ENCODE measurements at regions not wholly inside any gene's neighbourhood (a gene's known extent, or its start where the extent isn't known, plus 50 kb on each side); places are given as distances from the start of the nearest gene placed in this dataset.

DNA sequence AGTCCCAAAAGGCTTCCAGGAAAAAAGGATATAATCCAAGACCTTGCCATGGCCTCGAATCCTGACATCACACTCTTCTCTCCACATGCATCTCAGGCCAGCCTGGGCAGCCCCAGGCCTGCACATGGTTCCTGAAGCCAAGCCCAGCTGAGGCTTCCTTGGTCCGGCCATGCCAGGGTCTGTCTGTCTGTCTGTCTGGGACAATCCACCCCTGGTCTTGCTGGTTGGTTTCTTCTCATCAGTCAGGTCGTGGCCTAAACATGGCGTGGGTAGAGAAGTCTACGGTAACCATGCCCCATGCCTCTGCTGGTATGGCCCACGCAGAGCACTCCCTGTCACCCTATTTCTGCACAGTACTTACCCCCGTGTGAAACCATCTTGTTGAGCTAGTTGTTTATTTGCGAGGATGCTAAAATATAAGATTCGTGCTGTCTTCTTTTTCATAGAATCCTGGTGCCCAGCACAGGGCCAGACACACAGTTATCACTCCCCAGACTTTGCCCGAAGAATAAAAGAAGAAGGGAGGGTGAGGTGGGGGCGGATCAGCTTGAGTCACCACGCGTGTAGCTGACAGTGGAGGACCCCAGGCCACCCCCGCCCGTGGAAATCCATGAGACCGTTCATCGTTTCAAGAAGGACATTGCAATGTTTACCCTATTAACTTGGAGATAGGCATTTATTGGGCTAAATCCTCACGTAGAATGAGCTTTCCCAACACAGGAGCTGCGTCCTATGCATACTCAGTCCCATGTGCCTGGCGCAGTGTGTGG is 107.2 kb downstream of the RNASET2 start:
- TF ChIP-seq FOXP2 (optimal IDR thresholded peaks at IDR 0.05; ENCODE audit: borderline replicate concordance, extremely low read depth, extremely low read length, insufficient read depth) (no peak), POLR2AphosphoS5 (IDR thresholded peaks at IDR 0.05; ENCODE audit: low read depth, low read length) (no peak), REST (IDR thresholded peaks at IDR 0.05; ENCODE audit: insufficient read depth in 1 of 2, low read depth in 2 of 2, low read length in 2 of 2) (no peak), SIN3A (IDR thresholded peaks at IDR 0.05; ENCODE audit: borderline replicate concordance, insufficient read depth, low read length) (no peak), TAF1 (IDR thresholded peaks at IDR 0.05; ENCODE audit: borderline replicate concordance, insufficient read depth, low read length) (no peak)

- TF ChIP-seq SIN3A (IDR thresholded peaks at IDR 0.05; ENCODE audit: borderline replicate concordance, insufficient read depth, low read length), result no peak
- no peak for TF ChIP-seq TAF1 (IDR thresholded peaks at IDR 0.05; ENCODE audit: borderline replicate concordance, insufficient read depth, low read length)
- no peak for TF ChIP-seq POLR2AphosphoS5 (IDR thresholded peaks at IDR 0.05; ENCODE audit: low read depth, low read length)
- no peak for TF ChIP-seq FOXP2 (optimal IDR thresholded peaks at IDR 0.05; ENCODE audit: borderline replicate concordance, extremely low read depth, extremely low read length, insufficient read depth)
- no peak for TF ChIP-seq REST (IDR thresholded peaks at IDR 0.05; ENCODE audit: insufficient read depth in 1 of 2, low read depth in 2 of 2, low read length in 2 of 2)
Observed at GRCh38 chr6:166842607-166843006, 113.7 kb downstream of the RNASET2 start.

- TF ChIP-seq SIN3A (IDR thresholded peaks at IDR 0.05; ENCODE audit: borderline replicate concordance, insufficient read depth, low read length), result no peak
- TF ChIP-seq TAF1 (IDR thresholded peaks at IDR 0.05; ENCODE audit: borderline replicate concordance, insufficient read depth, low read length), result no peak
- TF ChIP-seq POLR2AphosphoS5 (IDR thresholded peaks at IDR 0.05; ENCODE audit: low read depth, low read length), result no peak
- TF ChIP-seq REST (IDR thresholded peaks at IDR 0.05; ENCODE audit: insufficient read depth in 1 of 2, low read depth in 2 of 2, low read length in 2 of 2), result no peak
- no peak for TF ChIP-seq FOXP2 (optimal IDR thresholded peaks at IDR 0.05; ENCODE audit: borderline replicate concordance, extremely low read depth, extremely low read length, insufficient read depth)
Observed at GRCh38 chr6:166841216-166841615, 115.1 kb downstream of the RNASET2 start.

GRCh38 chr6:166839569-166839968 is 116.8 kb downstream of the RNASET2 start:
- TF ChIP-seq FOXP2 (optimal IDR thresholded peaks at IDR 0.05; ENCODE audit: borderline replicate concordance, extremely low read depth, extremely low read length, insufficient read depth), result no peak
- no peak for TF ChIP-seq POLR2AphosphoS5 (IDR thresholded peaks at IDR 0.05; ENCODE audit: low read depth, low read length)
- no peak for TF ChIP-seq REST (IDR thresholded peaks at IDR 0.05; ENCODE audit: insufficient read depth in 1 of 2, low read depth in 2 of 2, low read length in 2 of 2)
- TF ChIP-seq SIN3A (IDR thresholded peaks at IDR 0.05; ENCODE audit: borderline replicate concordance, insufficient read depth, low read length), result no peak
- no peak for TF ChIP-seq TAF1 (IDR thresholded peaks at IDR 0.05; ENCODE audit: borderline replicate concordance, insufficient read depth, low read length)

All from PFSK-1 (cell line).